Thymus (tissue), 11 donors: ENCODE measurements at regions not wholly inside any gene's neighbourhood (a gene's known extent, or its start where the extent isn't known, plus 50 kb on each side); places are given as distances from the start of the nearest gene placed in this dataset.
"Not testable (repeated sequence)": the region's sequence is repeated elsewhere in the genome, so short reads cannot be mapped to it uniquely, and the experiment has no call there.

ENCODE experiments used
- DNase-seq, 9 donors: peaks; one replicate each; pipeline ENCODE4 v3.0.0-alpha.2; 2013; ENCODE audit warnings: low spot score in 9 of 9, low read depth in 6 of 9, missing footprints in 1 of 9
- H3K27ac ChIP-seq, 2 donors: one replicate each; pipeline ENCODE4 v1.5.1; 2013; ENCODE audit warnings: control low read depth in 1 of 2, low read depth in 1 of 2, low read length in 1 of 2, mild to moderate bottlenecking in 1 of 2, moderate library complexity in 1 of 2
- H3K27me3 ChIP-seq, 2 donors: one replicate each; pipeline ENCODE4 v1.5.1; 2013; ENCODE audit warnings: low read length in 1 of 2; ENCODE audit not compliant: control insufficient read depth in 2 of 2, insufficient read depth in 1 of 2
- H3K36me3 ChIP-seq, 2 donors: one replicate each; pipeline ENCODE4 v1.5.1; 2013; ENCODE audit warnings: low read length in 1 of 2, mild to moderate bottlenecking in 1 of 2, moderate library complexity in 1 of 2; ENCODE audit not compliant: control insufficient read depth in 2 of 2, insufficient read depth in 2 of 2
- H3K4me1 ChIP-seq, 2 donors: one replicate each; pipeline ENCODE4 v1.5.1; 2013; ENCODE audit warnings: low read length in 2 of 2; ENCODE audit not compliant: control insufficient read depth in 2 of 2, insufficient read depth in 2 of 2
- H3K4me3 ChIP-seq, 2 donors: one replicate each; pipeline ENCODE4 v1.5.1; 2013; ENCODE audit warnings: low read length in 2 of 2, control low read depth in 1 of 2, mild to moderate bottlenecking in 1 of 2
- H3K9me3 ChIP-seq, 2 donors: one replicate each; pipeline ENCODE4 v1.5.1; 2013; ENCODE audit warnings: low read length in 1 of 2, mild to moderate bottlenecking in 1 of 2; ENCODE audit not compliant: control insufficient read depth in 2 of 2, insufficient read depth in 1 of 2
- WGBS: extraction: QIAGEN DNeasy Blood & Tissue Kit; methylation state at CpG from one replicate; pipeline ENCODE4 v1.1.7; 2013; 5-methylcytosine and 5-hydroxymethylcytosine counted together
- donor health status: healthy.

GRCh38 chr1:148432318-148432717 is 50.8 kb downstream of the PPIAL4G start:
- not testable (repeated sequence) for H3K27ac ChIP-seq, H3K4me3 ChIP-seq, DNase-seq, H3K27me3 ChIP-seq, H3K9me3 ChIP-seq, H3K36me3 ChIP-seq, H3K4me1 ChIP-seq
- over 99% methylated on average over 2 of the region's 2 CpGs for WGBS

DNA sequence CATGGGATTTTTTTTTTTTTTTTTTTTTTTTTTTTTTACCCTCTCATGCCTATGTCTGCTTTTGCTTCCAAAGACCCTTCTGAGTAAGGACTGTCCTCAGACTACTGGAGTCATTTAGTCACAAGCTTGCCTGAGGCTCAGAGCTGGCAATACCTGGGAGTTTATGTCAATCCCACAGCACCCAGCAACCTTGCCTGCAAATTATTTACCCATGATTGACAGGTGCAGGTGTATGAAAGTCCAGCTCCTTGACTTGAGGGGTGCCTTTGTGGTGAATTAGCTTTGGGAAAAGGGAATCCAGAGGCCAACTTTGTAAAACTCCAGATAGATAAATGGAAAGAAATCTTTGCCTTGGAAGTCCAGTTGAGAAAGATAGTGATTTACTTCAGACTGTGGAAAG is 53.2 kb downstream of the PPIAL4G start:
- H3K4me3 ChIP-seq, H3K27me3 ChIP-seq, H3K27ac ChIP-seq, H3K36me3 ChIP-seq, H3K9me3 ChIP-seq, DNase-seq, H3K4me1 ChIP-seq: not testable (repeated sequence)

DNA sequence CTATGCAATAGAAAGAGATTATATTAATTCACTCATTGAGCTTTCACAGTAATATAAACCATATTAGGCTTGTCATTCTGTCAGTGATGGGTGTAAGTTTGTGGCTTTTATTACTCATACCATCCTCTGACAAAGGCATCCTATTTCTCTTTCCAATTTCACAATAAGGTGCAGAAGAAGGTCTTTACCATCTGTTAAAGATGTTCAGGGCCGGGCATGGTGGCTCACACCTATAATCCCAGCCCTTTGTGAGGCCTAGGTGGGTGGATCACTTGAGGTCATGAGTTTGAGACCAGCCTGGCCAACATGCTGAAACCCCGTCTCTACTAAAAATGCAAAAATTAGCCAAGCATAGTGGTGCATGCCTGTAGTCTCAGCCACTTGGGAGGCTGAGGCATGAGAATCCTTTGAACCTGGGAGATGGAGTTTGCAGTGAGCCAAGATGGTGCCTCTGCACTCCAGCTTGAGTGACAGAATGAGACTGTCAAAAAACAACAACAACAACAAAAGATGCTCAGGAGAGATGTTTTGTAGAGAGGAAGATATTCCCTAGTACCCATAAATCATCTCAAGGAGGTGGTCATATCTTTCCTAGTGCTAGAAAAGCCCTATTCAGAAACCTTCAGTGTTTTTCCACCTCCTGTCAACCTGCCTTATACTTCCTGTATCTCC is 56.0 kb downstream of the PPIAL4G start:
- WGBS: 94% methylated on average over 2 of the region's 2 CpGs
- not testable (repeated sequence) for H3K36me3 ChIP-seq, DNase-seq, H3K9me3 ChIP-seq, H3K27me3 ChIP-seq, H3K4me3 ChIP-seq, H3K27ac ChIP-seq, H3K4me1 ChIP-seq

GRCh38 chr1:148426385-148426784 is 56.7 kb downstream of the PPIAL4G start:
- not testable (repeated sequence) for H3K4me3 ChIP-seq, DNase-seq, H3K9me3 ChIP-seq, H3K27ac ChIP-seq, H3K27me3 ChIP-seq, H3K36me3 ChIP-seq, H3K4me1 ChIP-seq
- 97% methylated on average over 2 of the region's 2 CpGs for WGBS

- WGBS: 93% methylated on average over 1 of the region's 1 CpG
- H3K9me3 ChIP-seq, H3K4me3 ChIP-seq, H3K36me3 ChIP-seq, DNase-seq, H3K4me1 ChIP-seq, H3K27ac ChIP-seq, H3K27me3 ChIP-seq: not testable (repeated sequence)
These were observed 58.7 kb downstream of the PPIAL4G start for GRCh38 chr1:148424143-148425003.

GRCh38 chr1:148422921-148423320 is 60.2 kb downstream of the PPIAL4G start:
- H3K27ac ChIP-seq, H3K9me3 ChIP-seq, H3K27me3 ChIP-seq, H3K4me3 ChIP-seq, DNase-seq, H3K36me3 ChIP-seq, H3K4me1 ChIP-seq: not testable (repeated sequence)
- WGBS: 97% methylated on average over 4 of the region's 4 CpGs

DNA sequence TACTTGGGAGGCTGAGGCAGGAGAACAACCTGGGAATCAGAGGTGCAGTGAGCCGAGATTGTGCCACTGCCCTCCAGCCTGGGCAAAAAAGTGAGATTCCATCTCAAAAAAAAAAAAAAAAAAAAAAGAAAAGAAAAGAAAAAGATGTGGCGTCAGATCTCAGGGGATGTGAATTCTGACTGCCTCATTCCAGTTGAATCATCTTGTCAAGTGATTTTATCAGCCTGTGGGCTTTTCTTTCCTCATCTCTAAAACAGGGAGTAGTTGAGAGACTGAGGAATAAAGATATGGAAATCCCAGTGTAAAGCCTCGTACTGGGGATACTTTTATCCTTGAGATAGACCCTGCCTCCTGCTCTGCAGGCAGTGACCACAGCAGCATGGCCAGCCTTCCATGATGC is 65.9 kb downstream of the PPIAL4G start:
- H3K36me3 ChIP-seq, H3K27me3 ChIP-seq, H3K27ac ChIP-seq, H3K4me1 ChIP-seq, DNase-seq, H3K4me3 ChIP-seq, H3K9me3 ChIP-seq: not testable (repeated sequence)
- 98% methylated on average over 3 of the region's 3 CpGs for WGBS

DNA sequence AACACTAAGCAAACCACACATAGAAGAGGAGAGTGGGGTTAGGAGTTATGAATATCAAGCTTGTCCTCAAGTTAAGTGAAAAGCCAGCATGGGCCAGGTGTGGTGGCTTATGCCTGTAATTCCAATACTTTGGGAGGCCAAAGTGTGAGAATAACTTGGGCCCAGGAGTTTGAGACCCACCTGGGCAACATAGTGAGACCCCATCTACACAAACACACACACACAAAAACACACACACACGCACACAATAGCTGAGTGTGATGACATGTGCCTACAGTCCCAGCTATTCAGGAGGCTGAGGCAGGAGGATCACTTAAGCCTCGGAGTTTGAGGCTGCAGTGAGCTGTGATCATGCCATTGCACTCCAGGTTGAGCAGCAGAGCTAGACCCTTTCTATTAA is 69.7 kb downstream of the PPIAL4G start:
- H3K27ac ChIP-seq, DNase-seq, H3K9me3 ChIP-seq, H3K4me3 ChIP-seq, H3K36me3 ChIP-seq, H3K4me1 ChIP-seq, H3K27me3 ChIP-seq: not testable (repeated sequence)
- WGBS: 98% methylated on average over 2 of the region's 2 CpGs

DNA sequence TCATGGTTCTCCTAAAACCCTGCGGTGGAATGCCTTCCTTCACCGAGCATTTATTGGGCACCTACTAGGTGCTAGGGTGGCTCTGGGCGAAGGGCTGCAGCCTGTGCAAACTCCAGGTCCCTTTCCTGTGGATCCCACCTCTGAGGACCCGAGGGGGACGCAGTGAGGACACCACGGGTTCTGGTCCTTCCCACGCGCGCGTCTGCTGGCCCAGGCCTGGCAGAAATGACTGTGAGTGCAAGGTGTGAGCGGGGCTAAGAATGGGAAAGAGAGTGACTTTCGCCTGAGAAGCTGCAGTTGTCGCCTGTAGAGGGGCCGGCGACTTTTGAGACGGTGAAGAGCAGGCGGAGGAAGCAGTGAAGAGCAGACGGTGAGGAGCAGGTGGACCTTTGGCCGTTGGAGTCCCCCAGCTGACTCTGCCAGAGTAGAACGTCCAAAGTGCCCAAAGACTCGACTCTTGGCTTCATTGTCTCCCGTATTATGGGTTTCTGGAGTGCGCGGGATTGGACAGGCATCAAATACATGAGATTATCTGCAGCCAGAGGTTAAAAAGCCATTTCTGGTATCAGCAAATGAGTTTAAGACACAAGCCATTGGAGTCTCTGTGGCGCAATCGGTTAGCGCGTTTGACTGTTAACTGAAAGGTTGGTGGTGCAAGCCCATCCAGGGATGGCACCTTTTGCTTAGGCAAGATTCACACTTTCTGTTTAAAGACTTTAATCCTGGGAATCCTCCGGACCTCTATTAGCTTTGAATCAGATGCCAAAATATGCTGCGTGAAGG is 78.1 kb downstream of the PPIAL4G start:
- not testable (repeated sequence) for H3K36me3 ChIP-seq, H3K4me3 ChIP-seq, H3K27ac ChIP-seq, H3K9me3 ChIP-seq, H3K27me3 ChIP-seq, H3K4me1 ChIP-seq, DNase-seq
- 97% methylated on average over 28 of the region's 30 CpGs for WGBS
